GM12891 (cell line): ENCODE measurements at regions not wholly inside any gene's neighbourhood (a gene's known extent, or its start where the extent isn't known, plus 50 kb on each side); places are given as distances from the start of the nearest gene placed in this dataset.
"Not testable (repeated sequence)": the region's sequence is repeated elsewhere in the genome, so short reads cannot be mapped to it uniquely, and the experiment has no call there.

Experiments used
- DNase-seq: peaks from one replicate; pipeline ENCODE4 v3.0.0; 2011; ENCODE audit warnings: low spot score; ENCODE audit not compliant: insufficient read length
- FAIRE-seq: peaks from 2 replicates; lab custom pipeline; 2011; peaks lifted over from hg19 to GRCh38; lab: Jason Lieb, UNC
- PAX5 ChIP-seq: IDR thresholded peaks from 2 replicates; pipeline ENCODE4 v1.6.1; 2011; ENCODE audit warnings: low read length, moderate library complexity, mild to moderate bottlenecking; ENCODE audit not compliant: insufficient read depth, severe bottlenecking
- POLR2A ChIP-seq: IDR thresholded peaks from 2 replicates; pipeline ENCODE4 v1.6.1; 2011; ENCODE audit warnings: low read depth, low read length, control low read depth
- POLR2AphosphoS5 ChIP-seq: IDR thresholded peaks from 2 replicates; pipeline ENCODE4 v1.6.1; 2011; ENCODE audit warnings: low read depth, low read length, control low read depth
- POU2F2 ChIP-seq: IDR thresholded peaks from 2 replicates; pipeline ENCODE4 v1.6.1; 2011; ENCODE audit warnings: low read depth, mild to moderate bottlenecking, control low read depth, low read length, moderate library complexity
- SPI1 ChIP-seq: IDR thresholded peaks from 2 replicates; pipeline ENCODE4 v1.6.1; 2011; ENCODE audit warnings: low read depth, low read length, control low read depth
- TAF1 ChIP-seq: IDR thresholded peaks from 2 replicates; pipeline ENCODE4 v1.6.1; 2011; ENCODE audit warnings: low read depth, low read length, control low read depth

DNA sequence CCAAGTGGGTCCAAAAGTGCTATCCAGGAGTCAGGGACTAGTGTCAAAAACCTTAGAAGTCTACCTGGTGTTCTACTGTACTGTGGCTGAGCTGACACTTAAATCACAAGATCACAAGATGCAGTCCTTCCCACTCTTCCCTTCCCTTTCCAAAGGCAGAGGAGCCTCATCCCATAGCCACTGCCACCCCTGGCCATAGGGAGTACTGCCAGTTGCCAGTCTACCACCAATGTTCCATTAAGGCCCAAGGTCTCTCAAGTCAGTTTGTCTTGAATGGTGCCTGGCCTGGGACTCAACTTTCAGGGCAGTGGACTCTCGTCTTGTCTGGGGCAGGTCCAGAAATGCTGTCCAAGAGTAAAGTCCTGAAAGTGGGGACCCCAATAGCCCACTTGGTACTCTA lies 585.6 kb downstream of the NUP35 start:
- FAIRE-seq, result no peak
- TF ChIP-seq PAX5, result no peak
- no peak for TF ChIP-seq POLR2AphosphoS5
- no peak for TF ChIP-seq POLR2A
- DNase-seq, result no peak

DNA sequence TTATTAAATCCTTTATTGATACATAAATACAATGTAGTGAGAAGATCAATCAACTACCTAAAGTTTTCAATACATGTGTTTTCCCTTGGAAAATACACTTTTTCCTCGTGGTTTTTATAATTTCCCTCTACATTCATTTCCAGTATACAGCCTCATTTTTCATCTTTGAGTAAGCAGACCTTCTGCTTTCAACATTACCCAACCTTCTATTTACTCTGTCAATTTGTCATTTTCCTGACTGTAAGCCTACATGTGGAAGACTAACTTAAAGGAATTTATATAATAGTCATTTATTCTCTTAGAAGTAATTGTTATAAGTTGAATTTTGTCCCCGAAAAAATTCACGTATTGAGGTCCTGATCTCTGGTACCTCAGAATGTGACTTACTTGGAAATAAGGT lies 594.0 kb downstream of the NUP35 start:
- FAIRE-seq (no peak), DNase-seq (no peak)
- TF ChIP-seq PAX5 (no peak), POU2F2 (no peak), POLR2A (no peak), POLR2AphosphoS5 (no peak), SPI1 (no peak), TAF1 (no peak)

DNA sequence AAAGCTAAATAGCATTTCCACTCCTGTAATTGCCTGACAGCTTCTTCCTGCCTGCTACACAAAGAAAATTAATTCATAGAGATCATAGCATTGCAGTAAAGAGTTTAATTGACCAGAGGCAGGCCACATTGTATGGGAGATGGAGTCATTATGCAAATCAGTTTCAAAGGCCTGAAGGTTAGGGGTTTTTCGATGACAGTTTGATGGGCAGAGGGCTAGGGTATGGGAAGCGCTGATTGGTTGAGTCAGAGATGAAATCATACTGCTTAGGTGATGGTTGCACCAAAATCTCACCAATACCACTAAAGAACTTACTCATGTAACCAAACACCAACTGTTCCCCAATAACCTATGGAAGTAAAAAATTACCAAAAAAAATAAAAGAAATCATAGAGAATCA lies 599.0 kb downstream of the NUP35 start:
- TF ChIP-seq POLR2A (no peak), POLR2AphosphoS5 (no peak), PAX5 (no peak), TAF1 (no peak), POU2F2 (no peak)
- DNase-seq (no peak), FAIRE-seq (no peak)

DNA sequence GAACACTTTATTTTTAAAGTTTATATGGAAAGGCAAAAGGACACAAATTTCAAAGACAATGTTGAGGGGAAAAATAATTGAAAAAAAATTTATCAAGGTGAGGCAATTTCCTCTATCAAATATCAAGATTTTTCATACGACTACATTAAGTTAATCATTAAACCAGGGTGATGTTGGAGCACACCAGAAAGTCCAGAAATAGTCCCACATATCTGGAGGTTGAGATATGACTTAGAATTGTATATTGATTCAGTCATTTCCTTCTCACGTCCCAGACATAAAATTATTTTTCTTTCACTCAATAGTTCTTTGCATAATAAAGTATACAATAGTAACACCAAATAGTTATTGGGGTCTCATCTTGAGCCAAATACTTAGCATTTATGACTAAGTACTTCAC lies 605.1 kb downstream of the NUP35 start:
- TF ChIP-seq POU2F2 (no peak), POLR2AphosphoS5 (no peak), SPI1 (no peak), PAX5 (no peak), POLR2A (no peak), TAF1 (no peak)
- FAIRE-seq, result no peak
- no peak for DNase-seq

DNA sequence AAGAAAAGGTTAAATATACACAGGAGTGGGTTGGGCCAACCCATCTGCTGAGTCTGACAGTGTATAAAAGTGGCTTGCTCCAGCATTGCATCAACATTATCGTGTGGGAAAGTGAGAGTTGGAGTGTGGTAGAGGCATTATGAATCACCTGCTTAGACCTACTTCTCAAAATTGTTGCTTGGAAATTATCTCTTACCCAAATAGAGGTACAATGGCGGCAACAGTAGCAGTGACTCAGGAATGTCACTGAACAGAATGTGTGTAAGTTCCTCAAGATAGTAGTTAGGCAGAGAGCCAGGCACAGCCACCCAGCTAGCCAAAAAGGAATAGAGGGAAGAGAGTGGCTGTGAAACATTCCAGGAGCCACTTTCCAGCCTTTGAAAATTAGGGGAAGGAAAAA lies 616.0 kb downstream of the NUP35 start:
- TF ChIP-seq PAX5, result no peak
- no peak for TF ChIP-seq POU2F2
- no peak for TF ChIP-seq TAF1
- no peak for TF ChIP-seq SPI1
- TF ChIP-seq POLR2A, result no peak
- no peak for TF ChIP-seq POLR2AphosphoS5
- no peak for DNase-seq
- FAIRE-seq, result no peak

DNA sequence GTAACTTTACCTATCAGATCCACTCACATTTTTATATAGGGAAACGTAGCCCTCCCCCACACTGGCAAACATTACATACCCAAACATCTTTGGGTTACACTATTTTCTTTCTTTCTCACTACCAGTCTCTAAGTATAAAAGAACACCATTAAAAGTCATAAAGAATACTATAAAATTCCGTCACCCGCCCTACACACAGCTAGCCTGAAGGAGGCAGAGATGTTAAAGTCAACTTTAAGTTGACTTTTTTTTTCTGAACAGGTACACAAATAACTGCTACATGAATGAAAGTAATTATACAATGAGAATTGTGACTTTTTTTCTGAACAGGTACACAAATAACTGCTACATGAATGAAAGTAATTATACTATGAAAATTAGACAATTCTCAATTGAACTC lies 628.3 kb downstream of the NUP35 start:
- DNase-seq, result no peak
- no peak for FAIRE-seq
- TF ChIP-seq TAF1 (no peak), PAX5 (no peak), SPI1 (no peak), POLR2A (no peak), POU2F2 (no peak), POLR2AphosphoS5 (no peak)

DNA sequence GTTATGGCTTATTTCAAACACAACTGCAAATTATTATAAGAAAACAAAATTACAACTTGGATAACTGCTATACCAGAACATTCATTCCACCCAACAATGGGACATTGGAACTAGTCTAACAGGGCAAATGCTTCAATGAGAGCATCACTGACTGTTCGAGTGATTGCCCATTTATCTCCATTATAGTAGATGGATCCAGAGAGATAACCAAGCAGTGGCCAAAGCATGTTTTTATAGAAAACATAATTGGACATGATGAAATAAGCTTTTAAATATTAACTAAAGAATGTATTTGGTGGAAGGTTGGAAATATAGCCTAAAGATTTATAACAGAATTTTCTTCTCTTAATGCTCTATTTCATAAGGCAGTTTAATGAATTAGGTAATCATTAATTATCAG lies 634.8 kb downstream of the NUP35 start:
- FAIRE-seq (no peak), DNase-seq (no peak)
- TF ChIP-seq PAX5 (no peak), POLR2A (no peak), TAF1 (no peak), POU2F2 (no peak), POLR2AphosphoS5 (no peak), SPI1 (no peak)

DNA sequence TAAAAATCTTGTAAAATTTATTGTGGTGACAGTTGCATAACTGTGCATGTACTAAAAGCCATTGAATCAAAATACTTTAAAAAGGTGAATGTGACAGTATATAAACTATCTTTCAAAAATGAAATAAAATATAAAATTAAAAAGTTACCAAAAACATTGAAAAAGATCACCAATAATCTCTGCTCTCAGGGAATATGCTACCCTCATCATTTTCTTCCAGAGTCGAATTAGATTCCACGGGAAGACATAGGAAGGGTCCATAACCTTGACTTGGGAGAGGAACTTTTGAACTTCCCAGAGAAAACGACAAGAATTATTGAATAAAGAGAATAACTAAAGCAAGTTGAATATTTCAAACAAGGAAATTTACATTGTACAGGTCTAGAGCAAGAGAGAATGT lies 649.5 kb downstream of the NUP35 start:
- no peak for DNase-seq
- no peak for FAIRE-seq
- TF ChIP-seq POLR2AphosphoS5, result no peak
- TF ChIP-seq SPI1, result no peak
- TF ChIP-seq POU2F2, result no peak
- no peak for TF ChIP-seq POLR2A
- no peak for TF ChIP-seq TAF1
- TF ChIP-seq PAX5, result no peak

DNA sequence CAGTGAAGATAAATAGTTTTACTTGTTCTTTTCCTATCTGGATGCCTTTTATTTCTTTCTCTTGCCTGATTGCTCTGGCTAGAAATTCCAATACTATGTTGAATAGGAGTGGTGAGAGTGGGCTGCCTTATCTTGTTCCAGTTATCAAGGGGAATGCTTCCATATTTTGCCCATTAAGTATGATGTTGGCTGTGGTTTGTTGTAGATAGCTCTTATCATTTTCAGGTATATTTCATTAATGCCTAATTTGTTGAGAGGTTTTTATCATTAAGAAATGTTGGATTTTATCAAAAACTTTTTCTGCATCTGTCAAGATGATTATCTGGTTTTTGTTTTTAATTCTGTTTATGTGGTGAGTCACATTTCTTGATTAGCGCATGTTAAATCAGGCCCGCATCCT lies 655.8 kb downstream of the NUP35 start:
- FAIRE-seq (no peak), DNase-seq (no peak)
- no peak for TF ChIP-seq POLR2AphosphoS5
- TF ChIP-seq POU2F2, result no peak
- no peak for TF ChIP-seq SPI1
- TF ChIP-seq TAF1, result no peak
- TF ChIP-seq PAX5, result no peak
- TF ChIP-seq POLR2A, result no peak

DNA sequence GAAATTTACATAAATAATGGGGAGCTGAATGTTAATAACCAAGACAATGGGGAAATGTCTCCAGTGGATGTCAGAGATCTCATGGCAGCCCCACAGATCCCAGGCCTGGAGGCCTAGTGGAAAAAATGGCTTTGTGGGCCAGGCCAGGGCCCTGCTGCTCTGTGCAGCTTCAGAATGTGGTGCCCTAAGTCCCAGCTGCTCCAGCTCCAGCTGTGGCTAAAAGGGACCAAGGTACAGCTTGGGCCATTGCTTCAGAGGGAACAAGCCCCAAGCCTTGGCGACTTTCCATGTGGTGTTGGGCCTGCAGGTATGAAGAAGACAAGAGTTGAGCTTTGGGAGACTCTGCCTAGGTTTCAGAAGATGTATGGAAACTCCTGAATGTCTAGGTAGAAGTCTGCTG lies 658.2 kb downstream of the NUP35 start:
- DNase-seq (no peak), FAIRE-seq (no peak)

DNA sequence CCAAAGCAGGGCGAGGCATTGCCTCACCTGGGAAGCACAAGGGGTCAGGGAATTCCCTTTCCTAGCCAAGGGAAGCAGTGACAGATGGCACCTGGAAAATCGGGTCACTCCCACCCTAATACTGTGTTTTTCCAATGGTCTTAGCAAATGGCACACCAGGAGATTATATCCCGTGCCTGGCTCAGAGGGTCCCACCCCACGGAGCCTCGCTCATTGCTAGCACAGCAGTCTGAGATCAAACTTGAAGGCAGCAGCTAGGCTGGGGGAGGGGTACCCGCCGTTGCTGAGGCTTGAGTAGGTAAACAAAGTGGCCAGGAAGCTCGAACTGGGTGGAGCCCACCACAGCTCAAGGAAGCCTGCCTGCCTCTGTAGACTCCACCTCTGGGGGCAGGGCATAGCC lies 664.6 kb downstream of the NUP35 start:
- FAIRE-seq, DNase-seq: not testable (repeated sequence)

More for the DNA sequence above, 658.2 kb downstream of the NUP35 start:
- no peak for TF ChIP-seq SPI1
- no peak for TF ChIP-seq PAX5
- TF ChIP-seq TAF1, result no peak
- TF ChIP-seq POLR2AphosphoS5, result no peak
- TF ChIP-seq POLR2A, result no peak
- no peak for TF ChIP-seq POU2F2

DNA sequence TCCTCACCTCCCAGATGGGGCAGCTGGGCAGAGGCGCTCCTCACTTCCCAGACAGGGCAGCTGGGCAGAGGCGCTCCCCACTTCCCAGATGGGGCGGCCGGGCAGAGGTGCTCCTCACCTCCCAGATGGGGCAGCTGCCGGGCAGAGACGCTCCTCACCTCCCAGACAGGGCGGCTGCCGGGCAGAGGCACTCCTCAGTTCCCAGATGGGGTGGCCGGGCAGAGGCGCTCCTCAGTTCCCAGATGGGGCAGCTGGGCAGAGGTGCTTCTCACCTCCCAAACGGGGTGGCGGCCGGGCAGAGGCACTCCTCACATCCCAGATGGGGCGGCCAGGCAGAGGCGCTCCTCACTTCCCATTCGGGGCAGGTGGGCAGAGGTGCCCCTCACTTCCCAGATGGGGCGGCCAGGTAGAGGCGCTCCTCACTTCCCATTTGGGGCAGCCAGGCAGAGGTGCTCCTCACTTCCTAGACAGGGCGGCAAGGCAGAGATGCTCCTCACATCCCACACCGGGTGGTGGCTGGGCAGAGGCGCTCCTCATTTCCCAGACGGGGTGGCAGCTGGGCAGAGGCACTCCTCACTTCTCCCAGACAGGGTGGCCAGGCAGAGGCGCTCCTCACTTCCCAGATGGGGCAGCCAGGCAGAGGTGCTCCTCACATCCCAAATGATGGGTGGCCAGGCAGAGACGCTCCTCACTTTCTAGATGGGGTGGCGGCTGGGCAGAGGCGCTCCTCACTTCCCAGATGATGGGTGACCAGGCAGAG lies 668.1 kb downstream of the NUP35 start:
- DNase-seq, FAIRE-seq: not testable (repeated sequence)
